CD4-positive, alpha-beta T cell treated with Interleukin-2 at 100 ng/mL for 4 hours (primary cell): ENCODE measurements at regions not wholly inside any gene's neighbourhood (a gene's known extent, or its start where the extent isn't known, plus 50 kb on each side); places are given as distances from the start of the nearest gene placed in this dataset.

ENCODE experiments used
- DNase-seq: peaks from one replicate; pipeline ENCODE4 v3.0.0-alpha.2; 2020; ENCODE audit warnings: low spot score

DNA sequence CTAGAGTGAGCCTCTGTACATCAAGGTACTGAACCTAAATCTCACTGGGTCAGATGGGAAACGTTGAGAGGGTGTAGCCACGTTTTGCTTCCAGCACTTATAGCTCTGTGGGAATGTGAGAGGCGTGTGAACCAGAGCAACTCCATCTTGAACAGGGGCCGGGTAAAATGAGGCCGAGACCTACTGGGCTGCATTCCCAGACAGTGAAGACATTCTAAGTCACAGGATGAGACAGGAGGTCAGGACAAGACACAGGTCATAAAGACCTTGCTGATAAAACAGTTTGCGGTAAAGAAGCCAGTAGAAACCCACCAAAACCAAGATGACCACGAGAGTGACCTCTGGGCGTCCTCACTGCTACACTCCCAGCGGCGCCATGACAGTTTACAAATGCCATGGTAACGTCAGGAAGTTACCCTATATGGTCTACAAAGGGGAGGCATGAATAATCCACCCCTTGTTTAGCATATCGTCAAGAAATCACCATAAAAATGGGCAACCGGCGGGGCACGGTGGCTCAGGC lies 63.4 kb upstream of the NCOR2 start:
- DNase-seq = no peak

DNA sequence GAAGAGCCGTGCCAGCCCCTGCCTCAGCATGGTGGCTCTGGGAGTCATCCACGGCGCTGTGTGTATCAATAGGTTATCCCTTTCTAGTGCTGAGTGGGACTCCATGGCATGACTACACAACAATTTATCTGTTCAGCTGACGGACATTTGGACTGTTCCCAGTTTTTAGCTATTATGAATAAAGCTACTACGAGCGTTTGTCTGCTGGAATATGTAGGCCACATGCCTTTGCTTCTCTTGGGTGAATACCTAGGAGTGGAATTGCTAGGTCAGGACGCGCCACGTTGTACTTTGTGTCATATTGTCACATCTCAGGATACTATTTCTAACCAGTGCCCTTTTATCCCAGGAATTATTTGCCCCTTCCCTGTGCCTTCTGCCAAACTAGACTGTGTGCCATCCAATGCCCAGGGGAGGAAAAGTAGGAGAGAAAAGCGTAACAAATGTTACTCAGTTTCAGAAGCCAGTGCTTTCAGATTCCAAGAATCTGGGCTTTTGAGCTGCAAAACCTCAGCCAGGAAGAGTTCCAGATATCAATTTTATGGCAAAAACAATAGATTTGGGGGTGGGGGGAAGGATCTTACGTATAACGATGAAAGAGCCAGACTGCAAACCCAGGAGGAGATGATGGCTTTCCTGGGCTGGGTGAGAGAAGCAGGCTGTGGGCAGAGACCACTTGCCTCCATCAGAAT lies 62.5 kb upstream of the NCOR2 start:
- DNase-seq = no peak

GRCh38 chr12:124629117-124629516 lies 61.7 kb upstream of the NCOR2 start:
- no peak for DNase-seq

DNA sequence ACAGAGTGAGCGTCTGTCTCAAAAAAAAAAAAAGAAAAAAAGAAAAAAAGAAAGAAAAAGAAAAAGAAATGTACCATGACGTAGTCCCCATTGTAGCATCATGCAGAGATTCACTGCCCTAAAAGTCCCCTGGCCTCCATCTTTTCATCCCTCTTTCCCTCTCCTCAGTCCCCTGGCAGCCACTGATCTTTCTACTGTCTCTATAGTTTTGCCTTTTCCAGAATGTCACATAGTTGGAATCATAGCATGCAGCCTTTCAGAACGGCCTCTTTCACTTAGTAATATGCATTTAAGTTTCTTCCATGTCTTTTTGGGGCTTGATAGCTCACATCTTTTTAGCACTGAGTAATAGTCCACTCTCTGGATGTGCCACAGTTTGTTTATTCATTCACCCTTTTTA lies 60.5 kb upstream of the NCOR2 start:
- no peak for DNase-seq

GRCh38 chr12:124626971-124627411 lies 59.6 kb upstream of the NCOR2 start:
- no peak for DNase-seq

GRCh38 chr12:124625867-124626675 lies 58.7 kb upstream of the NCOR2 start:
- DNase-seq = no peak

DNA sequence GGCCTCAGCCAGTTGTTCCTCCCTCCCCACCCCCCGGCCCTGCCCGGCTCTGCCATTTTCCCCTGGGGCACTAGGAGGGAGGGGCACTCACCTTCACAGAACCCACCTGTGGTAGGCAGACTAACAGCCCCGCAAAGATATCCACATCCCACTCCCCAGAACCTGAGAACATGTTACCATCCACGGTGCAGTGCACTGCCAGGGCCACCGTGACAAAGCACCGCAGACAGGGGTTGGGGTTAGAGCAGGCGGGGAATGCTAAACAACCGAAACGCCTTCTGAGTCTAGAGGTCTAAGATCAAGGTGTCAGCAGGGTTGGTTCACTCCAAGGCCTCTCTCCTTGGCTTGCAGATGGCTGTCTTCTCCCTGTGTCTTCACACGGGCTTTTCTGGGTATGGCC lies 57.4 kb upstream of the NCOR2 start:
- no peak for DNase-seq

- DNase-seq = no peak
These were observed 56.1 kb upstream of the NCOR2 start for GRCh38 chr12:124623344-124624035.

DNA sequence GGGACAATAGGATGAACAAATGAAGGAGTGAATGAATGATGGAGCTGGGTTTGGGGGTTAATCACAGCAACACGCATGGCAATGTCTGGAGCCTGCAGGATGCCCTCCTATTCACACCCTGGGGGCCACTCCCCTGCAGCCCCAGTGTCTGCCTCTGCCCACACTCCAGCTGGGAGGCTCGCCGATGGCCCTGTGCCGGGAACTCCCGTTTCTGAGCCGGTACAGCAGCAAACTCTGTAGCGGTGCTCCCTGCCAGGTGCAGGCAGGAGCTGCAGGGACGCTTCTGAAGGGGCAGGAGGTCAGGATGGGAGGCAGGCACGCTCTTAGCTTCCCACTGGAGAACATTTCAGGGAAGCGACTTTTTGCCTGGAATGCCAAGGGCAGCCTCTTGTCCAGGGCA lies 55.4 kb upstream of the NCOR2 start:
- no peak for DNase-seq

DNA sequence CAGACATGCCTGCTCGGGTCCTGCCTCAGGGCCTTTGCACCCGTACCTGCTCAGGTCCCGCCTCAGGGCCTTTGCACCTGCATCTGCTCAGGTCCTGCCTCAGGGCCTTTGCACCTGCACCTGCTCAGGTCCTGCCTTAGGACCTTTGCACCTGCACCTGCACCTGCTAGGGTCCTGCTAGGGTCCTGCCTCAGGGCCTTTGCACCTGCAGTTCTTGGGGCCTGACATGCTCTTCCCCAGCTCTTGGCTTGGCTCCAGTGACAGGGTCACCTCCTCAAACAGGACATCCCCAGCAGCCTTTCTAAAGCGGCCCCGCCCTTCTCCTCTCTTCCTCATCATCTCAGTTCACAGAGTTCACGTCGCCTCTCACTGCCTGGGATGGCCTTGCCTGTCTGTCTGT lies 54.9 kb upstream of the NCOR2 start:
- DNase-seq = no peak

DNA sequence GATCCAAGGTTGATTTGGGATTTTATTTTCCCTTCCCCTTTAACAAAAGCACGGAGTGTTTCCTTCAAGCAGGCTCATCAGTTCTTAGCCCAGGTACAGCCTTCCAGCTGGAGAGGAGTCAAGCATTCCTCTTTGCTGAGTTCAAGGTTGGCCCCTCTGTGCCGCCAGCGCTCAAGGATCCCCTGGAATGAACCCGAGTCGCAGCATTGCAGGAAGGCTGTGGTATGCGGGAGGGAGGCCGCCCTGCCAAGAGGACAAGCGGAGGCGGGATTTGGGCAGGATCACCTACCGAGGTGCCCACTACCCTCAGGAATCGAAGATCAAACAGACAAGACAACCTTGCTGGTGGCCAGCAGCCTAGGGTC lies 53.9 kb upstream of the NCOR2 start:
- no peak for DNase-seq

- no peak for DNase-seq
These were observed 53.3 kb upstream of the NCOR2 start for GRCh38 chr12:124620606-124621295.

- no peak for DNase-seq
These were observed 51.0 kb upstream of the NCOR2 start for GRCh38 chr12:124618291-124618902.

- no peak for DNase-seq
These were observed 50.2 kb upstream of the NCOR2 start for GRCh38 chr12:124617615-124618014.
